SIG-M5 treated with dmso at 0.1 percent for 504 hours (cell line): ENCODE measurements at regions not wholly inside any gene's neighbourhood (a gene's known extent, or its start where the extent isn't known, plus 50 kb on each side); places are given as distances from the start of the nearest gene placed in this dataset.

Experiments used
- DNase-seq: peaks from one replicate; lab custom pipeline; 2025; ENCODE audit not compliant: unreplicated experiment; lab: John Stamatoyannopoulos, UW

DNA sequence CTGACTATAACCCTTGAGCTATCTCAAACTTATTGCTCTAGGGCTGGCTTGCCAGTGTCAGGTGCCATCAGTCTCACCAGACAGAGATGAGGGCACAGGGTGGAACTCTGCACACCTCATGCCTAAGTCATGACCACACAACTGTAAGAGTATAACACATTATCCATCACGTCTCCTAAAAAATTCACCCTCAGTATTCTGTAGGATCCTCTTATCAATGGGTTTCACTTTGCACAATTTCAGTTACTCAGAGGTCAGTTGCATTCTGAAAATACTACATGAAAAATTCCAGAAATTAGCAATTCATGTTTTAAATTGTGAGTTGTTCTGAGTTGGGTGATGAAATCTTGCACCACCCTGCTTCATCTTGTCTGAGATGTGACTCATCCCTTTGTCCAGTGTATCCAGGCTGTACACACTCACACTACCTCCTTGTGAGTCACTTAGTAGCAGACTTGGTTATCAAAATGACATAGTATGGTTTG, 690.9 kb upstream of the CDH18 start:
- DNase-seq: peak; percentile 78

DNA sequence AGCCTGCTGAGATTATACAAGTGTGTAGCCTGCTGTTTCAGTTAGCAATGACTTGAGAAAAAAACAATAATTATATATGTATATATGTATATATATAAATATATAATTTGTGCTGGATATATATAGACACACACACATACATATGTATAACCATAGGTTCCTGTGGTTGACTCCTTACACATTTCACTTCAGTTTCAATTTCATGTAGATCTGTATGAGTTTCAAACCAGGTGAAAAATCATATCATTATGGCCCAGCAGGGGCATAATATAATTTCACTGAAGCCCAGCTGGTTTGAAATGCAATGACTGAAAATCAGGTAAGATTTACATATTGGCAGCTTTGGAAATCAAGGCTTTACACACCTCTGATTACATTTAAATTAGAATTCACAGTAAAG, 690.4 kb upstream of the CDH18 start:
- no peak for DNase-seq

DNA sequence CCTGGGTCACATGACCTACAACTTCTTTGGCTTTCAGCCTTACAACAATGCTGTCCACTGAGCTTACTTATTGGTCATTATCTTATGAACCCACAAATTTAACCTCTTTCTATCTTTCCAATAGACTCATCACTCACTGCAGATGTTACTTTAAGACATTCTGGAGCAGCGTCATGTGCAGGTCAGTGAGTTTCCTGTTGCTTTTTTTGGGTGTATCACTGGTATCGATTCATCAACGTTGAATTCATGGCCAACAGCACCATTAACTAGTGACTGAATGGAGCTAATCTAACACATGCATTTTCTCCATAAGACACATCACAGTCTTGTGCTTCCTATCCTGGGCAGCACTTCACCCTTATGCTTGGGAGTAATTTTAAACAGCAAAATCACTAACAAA, 672.6 kb upstream of the CDH18 start:
- no peak for DNase-seq

DNA sequence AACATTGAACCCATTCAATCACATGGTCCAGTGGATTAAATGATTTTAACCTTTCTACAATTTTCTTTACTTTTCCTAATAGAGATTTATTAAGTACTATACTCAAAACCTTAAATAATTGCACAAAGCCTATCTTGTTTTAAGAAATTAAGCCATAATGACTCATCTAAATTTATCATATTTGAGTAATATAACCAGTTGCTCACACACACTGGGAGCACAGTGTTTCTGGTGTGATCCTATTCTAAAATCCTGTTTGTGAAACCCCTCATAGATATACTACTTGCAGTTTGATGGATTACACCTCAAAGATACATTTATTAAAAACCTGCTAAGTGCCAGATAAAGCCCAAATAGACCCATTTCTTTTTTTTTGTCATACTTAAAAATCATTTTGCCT, 668.3 kb upstream of the CDH18 start:
- DNase-seq: no peak

DNA sequence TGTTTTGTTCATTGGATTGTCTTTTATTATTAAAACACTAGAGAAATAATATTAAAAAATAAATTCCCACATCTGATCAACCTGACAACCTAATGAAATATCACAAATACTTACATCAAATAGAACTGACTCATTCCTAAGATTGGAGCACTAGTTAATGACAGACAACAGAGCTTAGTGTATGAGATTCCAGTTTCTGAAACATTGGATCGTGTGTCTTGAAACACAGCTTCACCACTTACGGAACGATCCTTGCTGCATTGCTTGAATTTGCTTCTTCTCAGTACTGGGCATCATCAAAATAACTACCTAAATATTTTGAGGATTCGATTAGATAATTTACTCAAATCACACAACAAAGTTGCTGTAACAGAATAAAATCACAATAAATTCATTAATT, 667.2 kb upstream of the CDH18 start:
- DNase-seq: no peak

DNA sequence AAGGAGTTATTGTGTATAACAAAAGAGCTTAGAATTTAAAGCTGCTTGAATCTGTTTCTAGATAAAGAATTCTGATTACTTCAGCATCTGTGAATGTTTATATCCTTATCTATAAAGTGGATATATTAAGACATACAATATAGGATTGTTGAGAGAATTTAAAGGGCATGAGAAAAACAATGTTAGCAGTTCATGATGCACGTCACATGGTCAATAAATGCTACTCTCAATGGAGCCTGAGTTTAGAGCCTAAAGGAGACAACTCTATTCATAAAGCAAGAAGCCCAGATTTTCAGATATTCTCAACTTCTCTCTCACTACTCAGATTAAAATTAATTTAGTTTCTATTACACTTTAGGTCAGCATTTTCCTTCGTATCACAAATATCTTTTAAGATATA, 666.7 kb upstream of the CDH18 start:
- DNase-seq: no peak

DNA sequence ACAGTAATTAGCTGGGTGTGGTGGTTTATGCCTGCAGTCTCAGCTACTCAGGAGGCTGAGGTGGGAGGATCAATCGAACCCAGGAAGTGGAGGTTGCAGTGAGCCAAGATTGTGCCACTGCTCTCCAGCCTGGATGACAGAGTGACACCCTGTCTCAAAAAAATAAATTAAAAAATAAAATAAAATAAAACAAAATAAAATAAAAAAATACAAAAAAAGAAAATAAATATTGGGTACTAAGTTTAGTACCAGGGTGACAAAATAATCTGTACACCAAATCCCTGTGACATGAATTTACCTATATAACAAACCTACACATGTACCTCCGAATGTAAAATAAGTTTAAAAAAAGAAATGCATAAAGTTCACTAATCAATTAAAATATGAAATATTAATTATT, 666.0 kb upstream of the CDH18 start:
- DNase-seq: no peak

DNA sequence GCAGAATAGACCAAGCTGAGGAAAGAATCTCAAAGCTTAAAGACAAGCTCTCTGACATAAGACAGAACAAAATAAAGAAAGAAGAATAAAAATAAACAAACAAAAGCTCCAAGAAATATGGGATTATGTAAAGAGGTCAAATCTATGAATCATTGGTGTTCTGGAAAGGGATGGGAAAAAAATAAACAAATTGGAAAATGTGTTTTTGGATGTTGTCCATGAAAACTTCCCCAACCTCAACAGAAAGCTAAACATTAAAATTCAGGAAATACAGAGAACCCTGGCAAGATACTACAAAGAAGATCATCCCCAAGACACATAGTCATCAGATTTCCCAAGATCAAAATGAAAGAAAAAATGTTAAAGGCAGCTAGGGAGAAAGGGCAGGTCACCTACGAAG, 662.0 kb upstream of the CDH18 start:
- no peak for DNase-seq

DNA sequence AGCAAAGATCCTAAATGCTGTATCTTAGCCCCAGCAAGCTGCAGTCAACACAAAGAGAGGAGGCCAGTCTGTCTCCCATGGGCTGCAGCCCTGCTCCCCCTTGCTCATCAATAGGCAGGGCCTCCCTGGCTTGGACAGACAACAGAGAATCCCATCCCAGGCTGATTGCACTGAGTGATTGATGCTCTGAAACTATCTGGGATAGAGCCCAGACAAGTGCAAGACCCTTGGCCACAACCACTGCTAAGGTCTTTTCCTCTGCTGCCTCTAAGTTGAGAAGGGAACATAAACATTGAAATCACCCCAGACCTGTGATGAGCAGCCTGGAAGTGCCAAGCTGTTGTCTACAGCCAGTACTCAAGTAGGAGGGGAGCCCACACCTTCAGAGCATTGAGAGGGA, 661.0 kb upstream of the CDH18 start:
- no peak for DNase-seq

DNA sequence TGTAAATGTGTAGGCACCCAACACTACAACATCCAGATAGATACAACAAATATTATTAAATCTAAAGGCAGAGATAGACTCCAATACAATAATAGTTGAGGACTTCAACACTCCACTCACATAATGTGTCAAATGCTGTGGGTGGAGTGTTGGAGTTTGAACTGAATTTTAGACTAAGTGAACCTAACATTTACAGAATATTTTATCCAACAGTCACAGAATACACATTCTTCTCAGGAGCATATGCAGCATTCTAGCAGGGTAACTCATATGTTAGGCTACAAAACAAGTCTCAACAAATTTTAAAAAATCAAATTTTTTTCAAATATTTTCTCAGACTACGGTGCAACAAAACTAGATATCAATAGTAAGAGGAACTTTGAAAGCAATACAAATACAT, 648.7 kb upstream of the CDH18 start:
- DNase-seq: no peak

DNA sequence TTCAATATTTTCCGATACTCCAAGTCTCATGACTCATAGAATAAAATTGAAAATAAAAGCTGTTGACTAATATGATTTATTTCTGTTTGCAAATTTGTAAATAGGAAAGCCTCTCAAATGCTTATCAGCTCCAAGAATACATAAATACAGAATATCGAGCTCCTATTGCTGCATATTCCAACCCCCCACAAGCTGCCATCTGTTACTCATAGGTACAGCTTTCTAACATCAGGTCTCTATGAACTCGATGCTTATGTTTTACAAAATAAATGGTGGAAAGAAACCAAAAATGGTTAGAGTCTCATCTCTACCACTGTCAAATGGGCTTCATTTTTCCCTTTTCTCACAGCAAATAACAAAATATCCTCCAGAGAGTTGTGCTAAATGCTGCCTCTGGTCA, 631.6 kb upstream of the CDH18 start:
- no peak for DNase-seq

DNA sequence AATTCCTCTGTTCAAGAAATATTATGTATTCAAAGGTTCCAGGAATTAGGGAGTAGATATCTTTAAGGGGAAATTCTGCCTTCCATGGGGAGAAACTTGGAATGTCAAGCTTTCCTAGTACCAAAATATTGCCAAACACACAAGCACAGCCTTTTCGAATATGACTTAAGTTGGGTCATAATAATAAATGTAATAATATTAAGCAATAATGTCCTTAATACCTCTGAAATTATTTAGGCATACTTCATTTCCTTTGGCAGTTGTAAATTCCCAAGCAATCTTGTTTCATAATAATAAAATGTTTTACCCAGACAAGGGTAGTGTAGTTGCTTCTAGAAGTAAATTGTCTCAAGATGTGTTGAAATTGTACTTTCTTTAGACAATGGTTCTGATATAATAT, 630.3 kb upstream of the CDH18 start:
- DNase-seq: no peak

DNA sequence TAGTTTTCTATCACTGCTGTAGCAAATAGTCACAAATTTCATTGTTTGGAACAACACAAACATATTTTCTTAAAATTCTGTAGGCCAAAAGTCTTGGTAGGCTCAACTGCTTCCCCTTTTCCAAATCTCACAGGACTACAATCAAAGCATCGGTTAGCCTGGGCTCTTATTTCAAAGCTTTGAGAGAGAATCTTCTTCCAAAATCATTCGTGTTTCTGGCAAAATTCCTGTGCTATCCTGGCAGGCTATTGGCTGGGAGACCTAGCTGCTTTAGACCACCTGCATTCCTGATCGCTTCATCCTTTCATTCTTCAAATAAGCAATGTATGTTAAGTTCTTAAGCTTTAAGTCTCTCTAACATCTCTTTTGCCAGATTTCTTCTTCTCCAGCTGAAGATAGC, 629.8 kb upstream of the CDH18 start:
- DNase-seq: no peak

DNA sequence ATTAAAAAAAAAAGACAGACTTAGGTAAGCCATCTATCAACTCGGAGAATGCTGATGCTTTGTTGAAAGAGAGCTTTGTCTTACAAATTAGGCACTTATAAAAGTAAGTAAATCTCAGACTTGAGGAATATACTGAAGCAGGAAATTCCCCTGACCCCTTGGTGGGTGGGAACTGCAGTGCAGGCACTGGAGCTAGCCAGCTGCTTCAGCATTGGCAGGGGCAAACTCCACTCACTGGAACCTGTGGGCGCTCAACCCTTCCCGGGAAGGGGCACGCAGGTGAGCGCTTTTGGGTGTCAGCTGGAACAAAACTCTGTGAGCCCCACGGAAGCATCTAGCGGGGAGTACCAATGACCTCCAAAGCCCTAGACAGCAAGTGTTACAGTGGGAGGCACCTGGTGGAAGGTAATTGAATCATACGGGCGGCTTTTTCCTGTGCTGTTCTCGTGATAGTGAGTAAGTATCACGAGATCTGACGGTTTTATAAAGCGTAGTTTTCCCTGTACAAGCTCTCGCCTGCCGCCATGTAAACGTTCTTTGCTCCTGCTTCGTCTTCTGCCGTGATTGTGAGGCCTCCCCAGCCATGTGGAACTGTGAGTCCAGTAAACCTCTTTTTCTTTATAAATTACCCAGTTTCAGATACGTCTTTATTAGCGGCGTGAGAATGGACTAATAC, 628.0 kb upstream of the CDH18 start:
- DNase-seq: no peak

DNA sequence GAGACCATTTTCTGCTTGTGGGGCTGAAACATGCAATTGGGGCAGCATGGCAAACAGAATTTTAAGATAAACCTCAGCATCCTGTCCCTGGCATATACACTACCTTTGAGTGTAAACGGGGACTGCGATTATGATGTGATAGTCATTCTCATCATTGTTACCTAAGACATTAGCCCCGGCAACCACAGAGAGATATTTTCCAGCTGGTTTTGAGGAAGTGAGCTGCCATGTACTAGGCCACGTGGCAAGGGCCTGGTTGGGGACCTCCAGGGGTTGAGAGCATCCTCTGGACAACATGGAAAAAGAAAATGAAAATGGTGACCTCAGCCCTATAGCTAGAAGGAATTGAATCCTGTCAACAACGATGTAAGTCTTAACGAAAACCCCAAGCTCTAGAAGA, 623.6 kb upstream of the CDH18 start:
- peak; percentile 14 for DNase-seq

DNA sequence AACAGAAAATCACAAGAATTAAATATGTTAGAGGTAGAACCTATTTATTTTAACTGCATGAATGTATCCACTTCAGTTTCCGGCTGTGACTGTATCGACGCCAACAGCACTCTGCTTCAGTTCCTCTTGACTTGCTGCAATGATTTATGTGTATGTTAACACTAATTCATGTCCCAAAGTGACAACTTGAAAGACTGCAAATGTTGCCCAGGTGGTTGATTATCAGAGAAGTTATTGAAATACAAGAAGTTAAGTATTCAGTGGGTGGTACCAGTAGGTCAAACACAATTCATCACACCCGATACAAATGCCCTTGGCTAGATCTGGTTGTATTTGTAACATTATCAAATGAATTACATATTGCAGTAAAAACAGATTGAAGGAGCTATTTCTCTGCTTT, 622.7 kb upstream of the CDH18 start:
- no peak for DNase-seq

DNA sequence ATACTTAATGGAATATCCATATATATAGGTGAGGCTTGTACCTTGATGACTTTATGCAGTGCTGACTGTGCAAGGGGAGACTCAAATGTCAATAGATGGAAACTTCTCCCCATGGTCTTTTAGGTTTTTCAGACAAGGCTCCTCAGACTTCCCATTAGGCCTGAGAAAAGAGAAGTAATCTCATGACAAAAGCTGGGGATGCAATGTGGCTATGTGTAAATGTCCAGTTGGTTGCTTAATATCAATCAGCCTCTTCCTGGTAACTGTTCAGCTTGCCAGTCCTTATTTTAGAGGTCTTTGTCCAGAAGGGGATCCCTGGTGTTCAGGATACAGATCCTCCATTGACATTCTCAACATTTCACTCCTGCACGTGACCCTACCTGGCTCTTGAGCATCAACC, 621.1 kb upstream of the CDH18 start:
- no peak for DNase-seq

DNA sequence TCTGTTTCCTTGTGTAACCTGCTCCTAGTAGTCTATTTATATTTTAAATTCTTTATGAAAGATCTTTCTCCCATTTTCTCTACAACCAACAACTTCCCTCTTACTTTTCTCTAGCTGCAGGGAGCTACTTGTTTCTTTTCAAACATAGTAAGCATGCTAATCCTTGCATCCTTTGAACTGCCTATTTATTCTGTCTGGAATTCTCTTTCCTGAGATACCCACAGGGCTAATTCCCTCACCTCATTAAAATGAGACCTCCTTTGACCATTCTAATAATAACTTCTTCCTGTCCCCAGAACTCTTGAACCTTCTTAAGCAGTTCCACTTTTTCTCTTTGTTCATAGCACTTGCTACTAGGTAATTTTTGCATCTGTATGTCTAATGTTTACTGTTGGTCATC, 620.6 kb upstream of the CDH18 start:
- no peak for DNase-seq

DNA sequence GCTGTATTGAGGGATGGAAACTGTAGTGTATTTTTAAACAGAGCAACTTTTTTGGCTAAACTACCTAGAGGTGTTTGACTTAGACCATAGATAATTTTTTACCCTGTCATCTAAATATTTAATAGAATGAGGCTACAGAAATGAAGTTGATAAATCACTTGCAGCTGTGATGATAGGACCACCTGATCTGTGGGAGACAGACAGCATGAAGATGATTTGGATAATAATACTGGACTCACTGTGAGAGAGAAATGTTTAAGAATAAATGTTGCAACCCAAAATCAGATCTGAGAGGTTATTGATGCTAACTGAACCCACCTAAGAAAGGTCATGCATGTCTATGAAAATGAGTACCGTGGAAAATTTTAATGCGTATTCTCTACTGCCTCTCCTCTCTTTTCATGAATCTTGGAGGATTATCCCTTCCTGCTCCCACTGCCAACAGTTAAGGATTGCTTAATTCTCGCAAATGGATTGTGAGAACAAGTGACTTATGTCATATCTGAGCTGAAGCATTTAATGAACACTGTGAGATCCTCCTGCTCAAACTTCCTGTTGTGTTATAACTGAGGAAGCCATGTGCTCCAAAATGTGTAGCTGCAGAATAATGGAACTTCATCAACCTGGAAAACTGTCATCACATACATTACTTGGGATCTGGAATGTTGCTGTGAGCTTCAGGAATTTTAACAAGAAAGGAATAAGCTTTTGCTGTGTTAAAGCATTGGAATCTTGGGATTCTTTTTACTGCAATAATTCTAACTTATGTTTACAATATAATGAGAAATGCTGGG, 617.9 kb upstream of the CDH18 start:
- no peak for DNase-seq

DNA sequence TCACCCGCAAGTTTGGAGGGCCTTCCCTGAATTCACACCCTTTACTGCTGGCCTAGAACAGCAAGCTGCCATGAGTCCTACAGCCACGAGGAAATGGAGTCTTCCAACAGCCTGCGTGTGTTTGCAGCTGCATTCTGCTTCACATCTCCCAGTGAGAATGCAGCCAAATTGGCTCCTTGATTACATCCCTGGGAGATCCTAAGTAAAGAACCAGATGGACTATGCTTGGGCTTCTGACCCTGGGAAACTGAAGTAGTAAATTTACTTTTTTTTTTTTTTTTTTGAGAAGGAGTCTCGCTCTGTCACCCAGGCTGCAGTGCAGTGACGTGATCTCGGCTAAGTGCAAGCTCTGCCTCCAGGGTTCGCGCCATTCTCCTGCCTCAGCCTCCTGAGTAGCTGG, 617.0 kb upstream of the CDH18 start:
- no peak for DNase-seq

DNA sequence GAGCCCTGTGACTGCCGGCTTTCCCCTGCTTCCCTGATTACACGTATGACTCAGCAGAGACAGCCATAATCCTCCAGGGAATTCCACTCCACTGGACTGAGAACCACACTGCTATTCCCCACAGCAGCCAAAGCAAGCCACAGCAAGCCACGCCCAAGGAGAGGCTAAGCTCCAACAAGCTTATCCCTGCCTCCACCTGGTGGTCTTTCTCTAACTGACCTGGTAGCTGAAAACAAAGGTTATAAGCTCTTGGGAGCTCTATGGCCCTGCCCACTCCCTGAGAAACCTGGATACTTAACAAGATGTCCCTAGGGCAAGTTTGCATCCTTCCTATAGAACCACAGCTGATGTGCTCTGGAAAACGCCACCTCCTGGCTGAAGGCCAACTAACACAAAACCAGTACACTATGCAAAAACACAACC, 613.7 kb upstream of the CDH18 start:
- no peak for DNase-seq

DNA sequence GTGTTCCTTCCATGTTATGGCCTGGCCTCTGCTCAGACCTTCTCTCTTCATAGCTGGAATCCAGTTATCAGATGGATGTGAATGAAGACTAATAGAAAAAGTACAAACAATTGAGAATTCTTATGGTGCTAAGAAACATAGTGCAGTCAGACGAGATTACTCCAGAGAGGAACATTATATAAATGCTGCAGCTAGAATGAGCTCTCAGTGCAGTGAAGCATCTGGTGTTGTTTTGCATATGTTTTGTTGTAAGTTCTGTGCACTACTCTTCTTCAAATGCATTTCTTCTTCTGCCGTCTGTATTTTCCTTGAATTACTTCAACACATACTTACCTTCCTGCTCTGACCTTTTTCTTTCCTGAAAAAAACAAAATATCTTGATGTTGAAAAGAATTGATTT, 602.4 kb upstream of the CDH18 start:
- no peak for DNase-seq

DNA sequence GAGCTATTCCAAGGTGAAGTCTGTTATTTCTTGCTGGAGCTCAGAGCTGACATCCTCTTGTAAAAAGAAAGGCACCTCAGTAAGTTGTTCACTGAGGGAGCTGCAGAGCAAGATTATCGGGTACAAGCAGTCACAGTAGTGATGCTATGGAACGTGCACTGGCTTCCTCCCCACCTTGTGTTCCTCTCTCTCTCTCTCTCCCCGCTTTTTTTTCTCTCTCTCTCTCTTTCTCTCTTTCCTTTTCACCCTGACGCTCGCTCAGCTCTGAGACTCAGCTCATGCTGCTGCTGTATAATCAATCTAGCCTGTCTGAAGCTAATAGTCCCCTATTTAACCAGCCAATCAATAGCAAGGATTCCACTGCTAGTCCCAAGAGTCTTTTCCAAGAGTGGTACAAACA, 587.6 kb upstream of the CDH18 start:
- DNase-seq: no peak
